ENCODE measurements at regions not wholly inside any gene's neighbourhood (a gene's known extent, or its start where the extent isn't known, plus 50 kb on each side); places are given as distances from the start of the nearest gene placed in this dataset.

GRCh38 chr19:56933014-56933705 is 92.6 kb upstream of the PEG3 start (continued):
- TF ChIP-seq CHD7 (IDR thresholded peaks at IDR 0.05; ENCODE audit: insufficient replicate concordance, low read length) (no peak), SIN3A (conservative IDR thresholded peaks at IDR 0.05 in 1 of 2, IDR thresholded peaks at IDR 0.05 in 1 of 2; ENCODE audit: low read depth in 1 of 2, low read length in 2 of 2) (no peak), TBP (IDR thresholded peaks at IDR 0.05; ENCODE audit: low read depth, low read length) (no peak), BCL11A (IDR thresholded peaks at IDR 0.05; ENCODE audit: low read depth in 2 of 2, low read length in 2 of 2) (no peak), SUZ12 (IDR thresholded peaks at IDR 0.05; ENCODE audit: low read length) (no peak)
